ENCODE measurements at regions not wholly inside any gene's neighbourhood (a gene's known extent, or its start where the extent isn't known, plus 50 kb on each side); places are given as distances from the start of the nearest gene placed in this dataset.

DNA sequence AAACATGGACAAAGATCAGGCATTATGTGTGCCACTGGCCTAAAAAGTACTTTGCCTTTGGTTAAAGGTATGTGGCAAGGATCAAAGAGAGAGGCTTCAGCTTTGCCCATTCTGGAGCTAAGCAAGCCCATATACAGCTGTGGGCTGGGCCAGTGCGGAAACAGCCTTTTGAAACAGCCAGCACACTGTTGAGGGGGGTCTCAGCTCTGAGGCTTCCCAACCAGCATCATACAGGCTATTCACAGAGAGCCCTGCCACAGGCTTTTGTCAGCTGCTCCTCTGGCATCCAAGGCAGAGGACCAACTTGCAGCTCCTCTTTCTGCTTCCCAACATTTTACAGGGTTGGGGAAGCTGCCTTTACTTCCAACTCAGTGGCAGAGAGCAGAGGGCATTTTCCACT, 63.2 kb upstream of the FOXB1 start:
- TF ChIP-seq, protein P1, sequence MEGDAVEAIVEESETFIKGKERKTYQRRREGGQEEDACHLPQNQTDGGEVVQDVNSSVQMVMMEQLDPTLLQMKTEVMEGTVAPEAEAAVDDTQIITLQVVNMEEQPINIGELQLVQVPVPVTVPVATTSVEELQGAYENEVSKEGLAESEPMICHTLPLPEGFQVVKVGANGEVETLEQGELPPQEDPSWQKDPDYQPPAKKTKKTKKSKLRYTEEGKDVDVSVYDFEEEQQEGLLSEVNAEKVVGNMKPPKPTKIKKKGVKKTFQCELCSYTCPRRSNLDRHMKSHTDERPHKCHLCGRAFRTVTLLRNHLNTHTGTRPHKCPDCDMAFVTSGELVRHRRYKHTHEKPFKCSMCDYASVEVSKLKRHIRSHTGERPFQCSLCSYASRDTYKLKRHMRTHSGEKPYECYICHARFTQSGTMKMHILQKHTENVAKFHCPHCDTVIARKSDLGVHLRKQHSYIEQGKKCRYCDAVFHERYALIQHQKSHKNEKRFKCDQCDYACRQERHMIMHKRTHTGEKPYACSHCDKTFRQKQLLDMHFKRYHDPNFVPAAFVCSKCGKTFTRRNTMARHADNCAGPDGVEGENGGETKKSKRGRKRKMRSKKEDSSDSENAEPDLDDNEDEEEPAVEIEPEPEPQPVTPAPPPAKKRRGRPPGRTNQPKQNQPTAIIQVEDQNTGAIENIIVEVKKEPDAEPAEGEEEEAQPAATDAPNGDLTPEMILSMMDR (IDR thresholded peaks at IDR 0.05; ENCODE audit: control extremely low read depth, extremely low read depth) = no peak
- 94% methylated on average over 1 of the region's 1 CpG for WGBS, 2 donors
- no peak for ATAC-seq (ENCODE audit: insufficient read depth, low FRiP score)

DNA sequence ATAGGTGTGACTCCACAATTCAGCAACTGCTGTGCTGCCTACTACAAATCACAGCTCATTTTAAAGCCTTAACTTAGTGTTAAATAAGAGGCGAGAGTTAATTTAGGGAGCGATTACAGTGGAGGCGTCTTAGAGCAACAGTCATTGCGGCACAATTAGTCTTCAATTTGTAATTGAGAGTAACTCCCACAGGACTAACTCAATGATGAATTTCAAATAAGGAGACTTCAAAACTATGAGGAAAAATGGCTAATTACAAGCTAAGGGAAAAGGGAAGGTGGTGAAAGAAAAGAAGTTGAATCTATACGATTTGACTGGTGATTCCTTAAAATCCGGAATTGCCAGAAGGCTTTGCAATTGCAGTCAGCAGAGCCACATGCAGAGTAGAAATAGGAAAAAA, 63.7 kb upstream of the FOXB1 start:
- Histone ChIP-seq H3K36me3 (ENCODE audit: control insufficient read depth in 4 of 4, insufficient read depth in 4 of 4, low read length in 4 of 4) (no peaks in the 10 kb centered on the region), H3K4me3 (no peak overlapping the region), H3K4me1 (ENCODE audit: control insufficient read depth in 5 of 5, insufficient read depth in 5 of 5, low read length in 5 of 5) (no peaks in the 10 kb centered on the region), H3K9me3 (ENCODE audit: control insufficient read depth in 4 of 4, insufficient read depth in 3 of 4, low read length in 3 of 4) (no peaks in the 10 kb centered on the region), H3K9ac (ENCODE audit: insufficient read depth in 1 of 2, low read length in 2 of 2) (no peak overlapping the region), H3K27ac (ENCODE audit: low read depth in 1 of 2, low read length in 1 of 2) (no peak overlapping the region), H3K27me3 (ENCODE audit: control insufficient read depth in 3 of 3, insufficient read depth in 3 of 3, low read length in 2 of 3) (peaks cover 0 to 9% (median 4%) of the 10 kb centered on the region in 3 donors)
- no peak for ATAC-seq (ENCODE audit: insufficient read depth, low FRiP score)
- WGBS, 2 donors = 93 to 95% methylated on average over 6 of the region's 6 CpGs
- TF ChIP-seq, protein P1 (IDR thresholded peaks at IDR 0.05; ENCODE audit: control extremely low read depth, extremely low read depth) = no peak
- DNase-seq = no peak

More for the DNA sequence above, 63.2 kb upstream of the FOXB1 start:
- DNase-seq = no peak
- Histone ChIP-seq H3K27ac (ENCODE audit: low read depth in 1 of 2, low read length in 1 of 2) (no peak overlapping the region), H3K36me3 (ENCODE audit: control insufficient read depth in 4 of 4, insufficient read depth in 4 of 4, low read length in 4 of 4) (no peaks in the 10 kb centered on the region), H3K9me3 (ENCODE audit: control insufficient read depth in 4 of 4, insufficient read depth in 3 of 4, low read length in 3 of 4) (no peaks in the 10 kb centered on the region), H3K4me3 (no peak overlapping the region), H3K27me3 (ENCODE audit: control insufficient read depth in 3 of 3, insufficient read depth in 3 of 3, low read length in 2 of 3) (peaks cover 0 to 9% (median 4%) of the 10 kb centered on the region in 3 donors), H3K4me1 (ENCODE audit: control insufficient read depth in 5 of 5, insufficient read depth in 5 of 5, low read length in 5 of 5) (no peaks in the 10 kb centered on the region), H3K9ac (ENCODE audit: insufficient read depth in 1 of 2, low read length in 2 of 2) (no peak overlapping the region)

DNA sequence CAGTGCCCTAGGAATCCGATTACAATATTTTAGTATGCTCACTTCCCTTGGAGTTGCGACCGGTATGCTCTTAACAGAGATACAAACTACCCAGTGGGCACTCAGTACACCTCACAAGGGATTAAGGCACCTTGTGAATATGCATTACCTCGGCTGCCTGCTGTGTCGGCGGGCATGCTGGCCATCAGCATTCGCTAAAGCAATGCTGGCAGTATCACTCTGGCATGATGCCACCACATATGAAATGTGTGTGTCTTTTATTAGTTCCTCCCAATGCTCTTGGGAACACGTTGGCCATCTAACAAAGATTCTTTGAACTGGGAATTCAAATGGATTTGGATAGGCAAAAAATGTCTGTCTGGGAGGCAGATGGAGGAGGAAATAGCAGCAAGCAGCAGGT, 67.4 kb upstream of the FOXB1 start:
- Histone ChIP-seq H3K27ac (ENCODE audit: low read depth in 1 of 2, low read length in 1 of 2) (no peak overlapping the region), H3K36me3 (ENCODE audit: control insufficient read depth in 4 of 4, insufficient read depth in 4 of 4, low read length in 4 of 4) (no peaks in the 10 kb centered on the region), H3K4me1 (ENCODE audit: control insufficient read depth in 5 of 5, insufficient read depth in 5 of 5, low read length in 5 of 5) (no peaks in the 10 kb centered on the region), H3K27me3 (ENCODE audit: control insufficient read depth in 3 of 3, insufficient read depth in 3 of 3, low read length in 2 of 3) (peaks cover 0 to 16% (median 9%) of the 10 kb centered on the region in 3 donors), H3K4me3 (no peak overlapping the region), H3K9me3 (ENCODE audit: control insufficient read depth in 4 of 4, insufficient read depth in 3 of 4, low read length in 3 of 4) (no peaks in the 10 kb centered on the region), H3K9ac (ENCODE audit: insufficient read depth in 1 of 2, low read length in 2 of 2) (no peak overlapping the region)
- no peak for DNase-seq
- WGBS, 2 donors = 56 to 75% methylated on average over 8 of the region's 8 CpGs
- TF ChIP-seq, protein P1 (IDR thresholded peaks at IDR 0.05; ENCODE audit: control extremely low read depth, extremely low read depth) = no peak
- ATAC-seq (ENCODE audit: insufficient read depth, low FRiP score) = no peak

DNA sequence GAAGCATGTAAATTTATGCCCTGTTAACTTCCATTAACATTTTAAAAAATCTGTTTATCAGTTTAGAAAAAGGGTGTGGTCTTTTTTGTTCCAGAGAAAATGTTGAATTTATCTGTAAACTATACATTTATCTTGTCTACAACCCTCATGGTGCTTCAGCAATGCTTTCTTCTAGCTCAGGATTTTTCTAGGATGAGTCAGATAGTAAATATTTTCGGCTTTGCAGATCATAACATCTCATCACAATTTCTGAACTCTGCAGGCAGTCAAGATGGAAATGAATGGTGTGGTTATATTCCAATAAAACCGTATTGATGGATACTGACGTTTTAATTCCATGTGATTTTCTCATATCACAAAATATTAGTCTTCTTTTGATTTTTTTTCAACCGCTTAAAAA, 70.5 kb upstream of the FOXB1 start:
- 77 to 86% methylated on average over 4 of the region's 4 CpGs for WGBS, 2 donors
- no peak overlapping the region for H3K4me3 ChIP-seq
- TF ChIP-seq, protein P1 (IDR thresholded peaks at IDR 0.05; ENCODE audit: control extremely low read depth, extremely low read depth) = no peak
- DNase-seq (no peak), ATAC-seq (ENCODE audit: insufficient read depth, low FRiP score) (no peak)
- peaks cover 0 to 20% (median 9%) of the 10 kb centered on the region in 3 donors for H3K27me3 ChIP-seq (ENCODE audit: control insufficient read depth in 3 of 3, insufficient read depth in 3 of 3, low read length in 2 of 3)
- no peaks in the 10 kb centered on the region for H3K36me3 ChIP-seq (ENCODE audit: control insufficient read depth in 4 of 4, insufficient read depth in 4 of 4, low read length in 4 of 4)
- H3K4me1 ChIP-seq (ENCODE audit: control insufficient read depth in 5 of 5, insufficient read depth in 5 of 5, low read length in 5 of 5) = no peaks in the 10 kb centered on the region
- no peaks in the 10 kb centered on the region for H3K9me3 ChIP-seq (ENCODE audit: control insufficient read depth in 4 of 4, insufficient read depth in 3 of 4, low read length in 3 of 4)
- no peak overlapping the region for H3K27ac ChIP-seq (ENCODE audit: low read depth in 1 of 2, low read length in 1 of 2)
- no peak overlapping the region for H3K9ac ChIP-seq (ENCODE audit: insufficient read depth in 1 of 2, low read length in 2 of 2)
